ENCODE measurements at regions not wholly inside any gene's neighbourhood (a gene's known extent, or its start where the extent isn't known, plus 50 kb on each side); places are given as distances from the start of the nearest gene placed in this dataset.

DNA sequence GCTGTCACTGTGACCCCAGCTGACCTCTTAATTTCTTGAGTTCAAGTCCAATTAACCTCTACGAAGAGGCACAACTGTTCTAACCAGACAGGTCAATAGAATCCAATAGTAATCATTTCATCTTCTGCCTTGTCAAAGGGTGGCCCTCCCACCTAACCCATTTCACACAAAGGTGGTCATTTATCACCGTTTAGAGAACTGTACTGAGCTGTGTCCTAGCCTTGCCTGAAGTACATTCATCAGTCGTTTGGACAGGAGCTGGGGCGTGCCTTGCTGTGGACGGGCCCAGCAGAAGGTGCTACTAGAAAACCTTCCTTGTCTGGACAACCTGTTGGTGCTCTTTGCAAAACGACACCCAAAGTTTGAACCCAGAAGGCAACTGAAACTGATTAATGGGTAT, 605.4 kb downstream of the ISL1 start:
- TF ChIP-seq, protein P1, sequence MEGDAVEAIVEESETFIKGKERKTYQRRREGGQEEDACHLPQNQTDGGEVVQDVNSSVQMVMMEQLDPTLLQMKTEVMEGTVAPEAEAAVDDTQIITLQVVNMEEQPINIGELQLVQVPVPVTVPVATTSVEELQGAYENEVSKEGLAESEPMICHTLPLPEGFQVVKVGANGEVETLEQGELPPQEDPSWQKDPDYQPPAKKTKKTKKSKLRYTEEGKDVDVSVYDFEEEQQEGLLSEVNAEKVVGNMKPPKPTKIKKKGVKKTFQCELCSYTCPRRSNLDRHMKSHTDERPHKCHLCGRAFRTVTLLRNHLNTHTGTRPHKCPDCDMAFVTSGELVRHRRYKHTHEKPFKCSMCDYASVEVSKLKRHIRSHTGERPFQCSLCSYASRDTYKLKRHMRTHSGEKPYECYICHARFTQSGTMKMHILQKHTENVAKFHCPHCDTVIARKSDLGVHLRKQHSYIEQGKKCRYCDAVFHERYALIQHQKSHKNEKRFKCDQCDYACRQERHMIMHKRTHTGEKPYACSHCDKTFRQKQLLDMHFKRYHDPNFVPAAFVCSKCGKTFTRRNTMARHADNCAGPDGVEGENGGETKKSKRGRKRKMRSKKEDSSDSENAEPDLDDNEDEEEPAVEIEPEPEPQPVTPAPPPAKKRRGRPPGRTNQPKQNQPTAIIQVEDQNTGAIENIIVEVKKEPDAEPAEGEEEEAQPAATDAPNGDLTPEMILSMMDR (conservative IDR thresholded peaks at IDR 0.05 in 1 of 2, IDR thresholded peaks at IDR 0.05 in 1 of 2; ENCODE audit: low read depth in 1 of 2, low read length in 2 of 2), result no peak
- TF ChIP-seq EZH2 (IDR thresholded peaks at IDR 0.05; ENCODE audit: low read length, missing control alignments), result no peak
